ENCODE measurements at regions not wholly inside any gene's neighbourhood (a gene's known extent, or its start where the extent isn't known, plus 50 kb on each side); places are given as distances from the start of the nearest gene placed in this dataset.

DNA sequence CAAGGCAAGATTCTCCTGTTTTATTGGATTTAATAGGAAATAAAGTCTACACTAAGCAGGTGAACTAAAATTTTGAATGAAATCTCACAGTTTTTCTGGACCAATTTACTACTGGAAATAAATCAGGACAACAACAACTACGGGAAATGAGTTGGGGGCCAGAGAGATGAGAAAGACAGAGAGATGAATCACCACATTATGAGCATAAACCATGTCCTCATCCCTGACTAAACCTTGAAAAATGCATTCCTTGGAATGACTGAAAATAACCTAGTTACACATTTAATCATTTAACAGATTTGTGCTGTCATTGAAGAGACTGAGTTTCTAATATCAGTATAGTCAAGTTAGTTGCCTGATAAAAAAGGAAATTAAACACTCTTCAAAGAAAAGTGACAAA lies 608.4 kb upstream of the KCND2 start:
- TF ChIP-seq, protein P1, sequence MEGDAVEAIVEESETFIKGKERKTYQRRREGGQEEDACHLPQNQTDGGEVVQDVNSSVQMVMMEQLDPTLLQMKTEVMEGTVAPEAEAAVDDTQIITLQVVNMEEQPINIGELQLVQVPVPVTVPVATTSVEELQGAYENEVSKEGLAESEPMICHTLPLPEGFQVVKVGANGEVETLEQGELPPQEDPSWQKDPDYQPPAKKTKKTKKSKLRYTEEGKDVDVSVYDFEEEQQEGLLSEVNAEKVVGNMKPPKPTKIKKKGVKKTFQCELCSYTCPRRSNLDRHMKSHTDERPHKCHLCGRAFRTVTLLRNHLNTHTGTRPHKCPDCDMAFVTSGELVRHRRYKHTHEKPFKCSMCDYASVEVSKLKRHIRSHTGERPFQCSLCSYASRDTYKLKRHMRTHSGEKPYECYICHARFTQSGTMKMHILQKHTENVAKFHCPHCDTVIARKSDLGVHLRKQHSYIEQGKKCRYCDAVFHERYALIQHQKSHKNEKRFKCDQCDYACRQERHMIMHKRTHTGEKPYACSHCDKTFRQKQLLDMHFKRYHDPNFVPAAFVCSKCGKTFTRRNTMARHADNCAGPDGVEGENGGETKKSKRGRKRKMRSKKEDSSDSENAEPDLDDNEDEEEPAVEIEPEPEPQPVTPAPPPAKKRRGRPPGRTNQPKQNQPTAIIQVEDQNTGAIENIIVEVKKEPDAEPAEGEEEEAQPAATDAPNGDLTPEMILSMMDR (IDR thresholded peaks at IDR 0.05; ENCODE audit: insufficient read depth, low read length, poor library complexity, severe bottlenecking): no peak
- TF ChIP-seq EZH2phosphoT487 (conservative IDR thresholded peaks at IDR 0.05; ENCODE audit: low read length): no peak

DNA sequence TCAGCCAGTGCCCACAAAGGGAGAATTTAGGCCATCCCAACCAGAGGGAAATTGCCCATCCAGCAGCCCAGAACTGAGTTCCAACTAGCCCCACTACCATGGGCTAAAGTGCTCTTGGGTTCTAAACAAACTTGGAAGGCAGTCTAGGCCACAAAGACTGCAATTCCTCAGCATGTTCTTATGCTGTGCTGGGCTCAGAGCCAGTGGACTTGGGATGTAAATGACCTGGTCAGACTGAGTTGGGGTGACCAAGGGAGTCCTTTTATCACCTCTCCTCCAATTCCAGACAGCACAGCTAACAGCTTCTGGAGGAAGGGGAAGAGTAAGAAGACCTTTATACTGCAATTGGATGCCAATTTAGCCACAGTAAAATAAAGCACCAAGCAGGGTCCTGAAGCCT lies 607.2 kb upstream of the KCND2 start:
- no peak for TF ChIP-seq EZH2phosphoT487 (conservative IDR thresholded peaks at IDR 0.05; ENCODE audit: low read length)
- TF ChIP-seq, protein P1 (IDR thresholded peaks at IDR 0.05; ENCODE audit: insufficient read depth, low read length, poor library complexity, severe bottlenecking): no peak
- Histone ChIP-seq H3K36me3 (ENCODE audit: low read length) (no peaks in the 10 kb centered on the region), H3K4me3 (ENCODE audit: insufficient read depth, low read length, poor library complexity, severe bottlenecking) (no peak overlapping the region), H3K27me3 (ENCODE audit: low read length) (no peaks in the 10 kb centered on the region), H3K79me2 (ENCODE audit: insufficient read depth, low read length) (no peaks in the 10 kb centered on the region), H3K9me3 (ENCODE audit: insufficient read depth, low read length) (no peaks in the 10 kb centered on the region), H3K4me2 (ENCODE audit: low read depth, low read length, poor library complexity, severe bottlenecking) (no peak overlapping the region), H2AFZ (ENCODE audit: low read depth, low read length, severe bottlenecking) (no peak overlapping the region), H3K9ac (ENCODE audit: low read length) (no peak overlapping the region), H4K20me1 (ENCODE audit: low read depth, low read length) (no peaks in the 10 kb centered on the region), H3F3A (ENCODE audit: insufficient read depth) (no peaks in the 10 kb centered on the region), H3K9me2 (replicated peaks; ENCODE audit: insufficient read depth, low read length) (no peaks in the 10 kb centered on the region), H3K27ac (ENCODE audit: low read depth, low read length) (no peak overlapping the region)

More for the DNA sequence above, 608.4 kb upstream of the KCND2 start:
- Histone ChIP-seq H3F3A (ENCODE audit: insufficient read depth) (no peaks in the 10 kb centered on the region), H3K4me3 (ENCODE audit: insufficient read depth, low read length, poor library complexity, severe bottlenecking) (no peak overlapping the region), H3K27me3 (ENCODE audit: low read length) (no peaks in the 10 kb centered on the region), H3K9me3 (ENCODE audit: insufficient read depth, low read length) (no peaks in the 10 kb centered on the region), H3K36me3 (ENCODE audit: low read length) (no peaks in the 10 kb centered on the region), H3K4me2 (ENCODE audit: low read depth, low read length, poor library complexity, severe bottlenecking) (no peak overlapping the region), H3K9ac (ENCODE audit: low read length) (no peak overlapping the region), H3K9me2 (replicated peaks; ENCODE audit: insufficient read depth, low read length) (no peaks in the 10 kb centered on the region), H4K20me1 (ENCODE audit: low read depth, low read length) (no peaks in the 10 kb centered on the region), H2AFZ (ENCODE audit: low read depth, low read length, severe bottlenecking) (no peak overlapping the region), H3K79me2 (ENCODE audit: insufficient read depth, low read length) (no peaks in the 10 kb centered on the region), H3K27ac (ENCODE audit: low read depth, low read length) (no peak overlapping the region)

DNA sequence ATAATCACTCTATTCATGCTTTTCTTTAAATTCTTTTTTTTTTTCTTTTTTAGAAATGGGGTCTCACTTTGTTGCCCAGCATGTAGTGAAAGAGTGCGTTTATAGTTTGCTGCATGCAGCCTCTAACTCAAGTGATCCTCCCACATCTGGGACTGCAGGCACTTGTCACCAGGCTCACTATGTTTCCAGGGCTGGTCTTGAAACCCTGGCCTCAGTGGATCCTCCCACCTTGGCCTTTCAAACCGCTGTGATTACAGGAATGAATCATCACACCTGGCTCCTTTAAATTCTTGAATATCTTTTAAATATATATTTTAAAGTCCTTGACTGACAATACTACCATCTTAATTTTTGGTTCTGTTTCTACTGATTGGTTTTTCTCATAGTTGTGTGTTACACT lies 591.6 kb upstream of the KCND2 start:
- Histone ChIP-seq H3K4me2 (ENCODE audit: low read depth, low read length, poor library complexity, severe bottlenecking) (no peak overlapping the region), H3K4me3 (ENCODE audit: insufficient read depth, low read length, poor library complexity, severe bottlenecking) (no peak overlapping the region), H3K27ac (ENCODE audit: low read depth, low read length) (no peak overlapping the region), H4K20me1 (ENCODE audit: low read depth, low read length) (no peaks in the 10 kb centered on the region), H3F3A (ENCODE audit: insufficient read depth) (no peaks in the 10 kb centered on the region), H2AFZ (ENCODE audit: low read depth, low read length, severe bottlenecking) (no peak overlapping the region), H3K79me2 (ENCODE audit: insufficient read depth, low read length) (no peaks in the 10 kb centered on the region), H3K9me2 (replicated peaks; ENCODE audit: insufficient read depth, low read length) (no peaks in the 10 kb centered on the region), H3K9ac (ENCODE audit: low read length) (no peak overlapping the region), H3K27me3 (ENCODE audit: low read length) (no peaks in the 10 kb centered on the region), H3K9me3 (ENCODE audit: insufficient read depth, low read length) (no peaks in the 10 kb centered on the region), H3K36me3 (ENCODE audit: low read length) (no peaks in the 10 kb centered on the region)
- TF ChIP-seq, protein P1 (IDR thresholded peaks at IDR 0.05; ENCODE audit: insufficient read depth, low read length, poor library complexity, severe bottlenecking): no peak
- TF ChIP-seq EZH2phosphoT487 (conservative IDR thresholded peaks at IDR 0.05; ENCODE audit: low read length): no peak
